ENCODE measurements at regions not wholly inside any gene's neighbourhood (a gene's known extent, or its start where the extent isn't known, plus 50 kb on each side); places are given as distances from the start of the nearest gene placed in this dataset.

- no peak for TF ChIP-seq POLR2A (IDR thresholded peaks at IDR 0.05; ENCODE audit: extremely low read depth, insufficient read length)
- no peak for TF ChIP-seq MYC (IDR thresholded peaks at IDR 0.05; ENCODE audit: low read depth, low read length)
- TF ChIP-seq CTCF (IDR thresholded peaks at IDR 0.05; ENCODE audit: low read depth, low read length) = no peak
- TF ChIP-seq MAX (IDR thresholded peaks at IDR 0.05; ENCODE audit: low read depth, low read length) = no peak
- DNase-seq (ENCODE audit: low read depth) = no peak
- no peak overlapping the region for H3K4me3 ChIP-seq (ENCODE audit: low read depth, low read length)
These were observed 912.0 kb downstream of the GALC start for GRCh38 chr14:87081004-87081403.

- H3K4me3 ChIP-seq (ENCODE audit: low read depth, low read length) = no peak overlapping the region
- no peak for DNase-seq (ENCODE audit: low read depth)
- TF ChIP-seq MAX (IDR thresholded peaks at IDR 0.05; ENCODE audit: low read depth, low read length) (no peak), CTCF (IDR thresholded peaks at IDR 0.05; ENCODE audit: low read depth, low read length) (no peak), POLR2A (IDR thresholded peaks at IDR 0.05; ENCODE audit: extremely low read depth, insufficient read length) (no peak), MYC (IDR thresholded peaks at IDR 0.05; ENCODE audit: low read depth, low read length) (no peak)
These were observed 912.8 kb downstream of the GALC start for GRCh38 chr14:87080146-87080545.

- DNase-seq (ENCODE audit: low read depth) = no peak
- no peak overlapping the region for H3K4me3 ChIP-seq (ENCODE audit: low read depth, low read length)
- TF ChIP-seq MYC (IDR thresholded peaks at IDR 0.05; ENCODE audit: low read depth, low read length) (no peak), POLR2A (IDR thresholded peaks at IDR 0.05; ENCODE audit: extremely low read depth, insufficient read length) (no peak), CTCF (IDR thresholded peaks at IDR 0.05; ENCODE audit: low read depth, low read length) (no peak), MAX (IDR thresholded peaks at IDR 0.05; ENCODE audit: low read depth, low read length) (no peak)
These were observed 913.6 kb downstream of the GALC start for GRCh38 chr14:87079416-87079815.

- TF ChIP-seq CTCF (IDR thresholded peaks at IDR 0.05; ENCODE audit: low read depth, low read length) = no peak
- no peak for TF ChIP-seq MYC (IDR thresholded peaks at IDR 0.05; ENCODE audit: low read depth, low read length)
- no peak for TF ChIP-seq MAX (IDR thresholded peaks at IDR 0.05; ENCODE audit: low read depth, low read length)
- TF ChIP-seq POLR2A (IDR thresholded peaks at IDR 0.05; ENCODE audit: extremely low read depth, insufficient read length) = no peak
- no peak for DNase-seq (ENCODE audit: low read depth)
- no peak overlapping the region for H3K4me3 ChIP-seq (ENCODE audit: low read depth, low read length)
These were observed 916.1 kb downstream of the GALC start for GRCh38 chr14:87076922-87077321.

GRCh38 chr14:87076146-87076545 is 916.8 kb downstream of the GALC start:
- TF ChIP-seq CTCF (IDR thresholded peaks at IDR 0.05; ENCODE audit: low read depth, low read length) = no peak
- TF ChIP-seq MAX (IDR thresholded peaks at IDR 0.05; ENCODE audit: low read depth, low read length) = no peak
- TF ChIP-seq MYC (IDR thresholded peaks at IDR 0.05; ENCODE audit: low read depth, low read length) = no peak
- TF ChIP-seq POLR2A (IDR thresholded peaks at IDR 0.05; ENCODE audit: extremely low read depth, insufficient read length) = no peak
- H3K4me3 ChIP-seq (ENCODE audit: low read depth, low read length) = no peak overlapping the region
- DNase-seq (ENCODE audit: low read depth) = no peak

Data from NB4 (cell line).